ENCODE measurements at regions not wholly inside any gene's neighbourhood (a gene's known extent, or its start where the extent isn't known, plus 50 kb on each side); places are given as distances from the start of the nearest gene placed in this dataset.
A peak's percentile ranks its signal among the peaks of the same experiment; 100 is the strongest.
"Not testable (repeated sequence)": the region's sequence is repeated elsewhere in the genome, so short reads cannot be mapped to it uniquely, and the experiment has no call there.

GRCh38 chr9:2387166-2387565 lies 234.4 kb upstream of the VLDLR start:
- no peak for TF ChIP-seq CTCF (IDR thresholded peaks at IDR 0.05; ENCODE audit: insufficient read depth, low read length)
- H3K4me3 ChIP-seq (ENCODE audit: low read depth, low read length): no peak overlapping the region
- DNase-seq (ENCODE audit: low read depth): no peak

- no peak for TF ChIP-seq CTCF (IDR thresholded peaks at IDR 0.05; ENCODE audit: insufficient read depth, low read length)
- DNase-seq (ENCODE audit: low read depth): peak; percentile 13
- H3K4me3 ChIP-seq (ENCODE audit: low read depth, low read length): no peak overlapping the region
Observed at GRCh38 chr9:2389404-2389803, 232.2 kb upstream of the VLDLR start.

GRCh38 chr9:2390028-2390427 lies 231.6 kb upstream of the VLDLR start:
- TF ChIP-seq CTCF (IDR thresholded peaks at IDR 0.05; ENCODE audit: insufficient read depth, low read length): no peak
- DNase-seq (ENCODE audit: low read depth): no peak
- no peak overlapping the region for H3K4me3 ChIP-seq (ENCODE audit: low read depth, low read length)

- not testable (repeated sequence) for DNase-seq (ENCODE audit: low read depth); H3K4me3 ChIP-seq (ENCODE audit: low read depth, low read length)
Observed at GRCh38 chr9:2391509-2392132, 230.0 kb upstream of the VLDLR start.

GRCh38 chr9:2394087-2394741 lies 227.4 kb upstream of the VLDLR start:
- not testable (repeated sequence) for H3K4me3 ChIP-seq (ENCODE audit: low read depth, low read length); DNase-seq (ENCODE audit: low read depth)

- peak; percentile 42 for DNase-seq (ENCODE audit: low read depth)
- H3K4me3 ChIP-seq (ENCODE audit: low read depth, low read length): no peak overlapping the region
- no peak for TF ChIP-seq CTCF (IDR thresholded peaks at IDR 0.05; ENCODE audit: insufficient read depth, low read length)
Observed at GRCh38 chr9:2395814-2396612, 225.6 kb upstream of the VLDLR start.

- no peak for TF ChIP-seq CTCF (IDR thresholded peaks at IDR 0.05; ENCODE audit: insufficient read depth, low read length)
- no peak overlapping the region for H3K4me3 ChIP-seq (ENCODE audit: low read depth, low read length)
- DNase-seq (ENCODE audit: low read depth): no peak
Observed at GRCh38 chr9:2396622-2397285, 224.8 kb upstream of the VLDLR start.

- H3K4me3 ChIP-seq (ENCODE audit: low read depth, low read length); DNase-seq (ENCODE audit: low read depth): not testable (repeated sequence)
Observed at GRCh38 chr9:2397875-2398274, 223.7 kb upstream of the VLDLR start.

GRCh38 chr9:2401746-2402145 lies 219.8 kb upstream of the VLDLR start:
- DNase-seq (ENCODE audit: low read depth); H3K4me3 ChIP-seq (ENCODE audit: low read depth, low read length): not testable (repeated sequence)
